ENCODE measurements at regions not wholly inside any gene's neighbourhood (a gene's known extent, or its start where the extent isn't known, plus 50 kb on each side); places are given as distances from the start of the nearest gene placed in this dataset.

DNA sequence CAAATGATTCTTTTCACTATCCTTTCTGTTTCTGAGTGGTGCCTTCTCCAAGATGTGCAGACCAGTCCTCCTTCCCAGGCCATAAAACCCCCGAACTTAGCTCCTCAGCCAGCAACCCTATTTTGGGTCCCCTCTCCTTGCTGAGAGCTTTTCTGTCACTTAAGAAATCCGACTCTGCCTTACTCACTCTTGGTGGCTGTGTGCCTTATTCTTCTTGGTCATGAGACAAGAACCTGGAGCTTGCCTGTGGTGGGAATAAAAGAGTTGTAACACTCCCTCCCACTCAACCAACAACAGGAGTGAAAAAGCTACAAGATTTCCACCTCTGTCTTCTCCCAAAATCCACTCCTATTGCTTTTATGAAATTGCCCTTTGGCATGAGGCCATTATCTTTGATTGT lies 62.6 kb downstream of the RPS12 start:
- Histone ChIP-seq H3K27ac (ENCODE audit: insufficient read length, low read depth, low read length) (no peak overlapping the region), H3K18ac (ENCODE audit: insufficient read length, low read depth, low read length) (no peak overlapping the region), H2BK12ac (ENCODE audit: insufficient read length, low read depth, low read length) (no peak overlapping the region), H4K20me1 (ENCODE audit: control insufficient read depth, insufficient read depth, insufficient read length) (no peaks in the 10 kb centered on the region), H3K27me3 (ENCODE audit: insufficient read depth, low read length) (no peaks in the 10 kb centered on the region), H2BK20ac (ENCODE audit: low read depth, low read length, poor library complexity, severe bottlenecking) (no peak overlapping the region), H3K14ac (ENCODE audit: insufficient read depth, low read length) (no peak overlapping the region), H2AFZ (ENCODE audit: low read length) (no peak overlapping the region), H3K23ac (ENCODE audit: insufficient read length, low read depth, low read length) (no peak overlapping the region), H3K23me2 (ENCODE audit: insufficient read length, low read depth, low read length, poor library complexity, severe bottlenecking) (no peaks in the 10 kb centered on the region), H2AK5ac (ENCODE audit: insufficient read length, low read length) (no peak overlapping the region), H2BK120ac (ENCODE audit: low read depth, low read length, poor library complexity, severe bottlenecking) (no peak overlapping the region), H3T11ph (ENCODE audit: low read length) (no peak overlapping the region), H3K4me1 (ENCODE audit: insufficient read depth, low read length) (no peaks in the 10 kb centered on the region), H4K8ac (replicated peaks; ENCODE audit: insufficient read length, low read depth, low read length) (no peak overlapping the region), H3K9ac (ENCODE audit: extremely low read depth, insufficient read length, low read length) (no peak overlapping the region), H2BK5ac (ENCODE audit: insufficient read length, low read length) (no peak overlapping the region), H3K79me1 (ENCODE audit: insufficient read depth, low read depth, low read length, poor library complexity, severe bottlenecking) (no peaks in the 10 kb centered on the region), H4K5ac (ENCODE audit: insufficient read length, low read depth, low read length) (no peak overlapping the region), H2BK15ac (ENCODE audit: low read depth, low read length) (no peak overlapping the region), H3K79me2 (ENCODE audit: insufficient read depth, low read length) (no peaks in the 10 kb centered on the region), H3K9me3 (ENCODE audit: control insufficient read depth, low read depth, low read length) (no peaks in the 10 kb centered on the region), H3K4me2 (ENCODE audit: insufficient read depth, insufficient read length, low read length) (no peak overlapping the region), H3K56ac (ENCODE audit: insufficient read length, low read depth, low read length) (no peak overlapping the region), H3K4ac (ENCODE audit: low read depth, low read length) (no peak overlapping the region), H4K91ac (ENCODE audit: insufficient read length, low read depth, low read length) (no peak overlapping the region)
- no peaks in the 10 kb centered on the region for H3K27me3 Mint-ChIP-seq (ENCODE audit: low read depth)
- H3K36me3 Mint-ChIP-seq (ENCODE audit: insufficient read depth in 1 of 3, low read depth in 3 of 3), result peaks cover 3 to 11% (median 5%) of the 10 kb centered on the region in 3 experiments; a peak in 6 of 7 replicates
- no CpG with 5 or more reads among the region's 2 CpGs for WGBS (ENCODE audit: extremely low coverage, insufficient read length, low lambda C conversion rate)
- no peak for DNase-seq
- no peak overlapping the region for H3K4me3 Mint-ChIP-seq
- H3K27ac Mint-ChIP-seq, result no peak overlapping the region
- TF ChIP-seq CTCF (conservative IDR thresholded peaks at IDR 0.05), result no peak
- peaks cover 6 to 14% of the 10 kb centered on the region in 2 experiments for H3K9me3 Mint-ChIP-seq
- no peaks in the 10 kb centered on the region for H3K4me1 Mint-ChIP-seq
